ENCODE measurements at regions not wholly inside any gene's neighbourhood (a gene's known extent, or its start where the extent isn't known, plus 50 kb on each side); places are given as distances from the start of the nearest gene placed in this dataset.

GRCh38 chr14:81841346-81841745, 307.7 kb upstream of the SEL1L start:
- Histone ChIP-seq H3K27me3 (ENCODE audit: insufficient read depth, low read length) (no peaks in the 10 kb centered on the region), H3K4me1 (ENCODE audit: insufficient read depth, low read length, severe bottlenecking) (no peaks in the 10 kb centered on the region), H2AFZ (ENCODE audit: low read length) (no peak overlapping the region), H4K20me1 (ENCODE audit: insufficient read depth, low read length) (no peaks in the 10 kb centered on the region), H3K9me3 (ENCODE audit: low read length) (no peaks in the 10 kb centered on the region), H3K9ac (ENCODE audit: low read length) (no peak overlapping the region), H3K79me2 (ENCODE audit: insufficient read depth, low read length) (no peaks in the 10 kb centered on the region), H3K4me2 (ENCODE audit: low read length) (no peak overlapping the region), H3F3A (ENCODE audit: insufficient read depth, low read length) (no peaks in the 10 kb centered on the region), H3K4me3 (ENCODE audit: low read depth, low read length, poor library complexity, severe bottlenecking) (no peak overlapping the region), H3K27ac (ENCODE audit: low read depth, low read length, poor library complexity, severe bottlenecking) (no peak overlapping the region), H3K9me2 (ENCODE audit: low read depth, low read length) (no peaks in the 10 kb centered on the region), H3K36me3 (ENCODE audit: insufficient read depth, low read length) (no peaks in the 10 kb centered on the region)
- TF ChIP-seq EZH2 (IDR thresholded peaks at IDR 0.05; ENCODE audit: borderline replicate concordance, low read length), result no peak
- no peak for TF ChIP-seq CTCF (IDR thresholded peaks at IDR 0.05; ENCODE audit: low read length)

GRCh38 chr14:81849714-81850113, 316.1 kb upstream of the SEL1L start:
- H3K4me2 ChIP-seq (ENCODE audit: low read length), result no peak overlapping the region
- no peaks in the 10 kb centered on the region for H3K36me3 ChIP-seq (ENCODE audit: insufficient read depth, low read length)
- no peaks in the 10 kb centered on the region for H3K27me3 ChIP-seq (ENCODE audit: insufficient read depth, low read length)
- no peak overlapping the region for H3K27ac ChIP-seq (ENCODE audit: low read depth, low read length, poor library complexity, severe bottlenecking)
- no peak overlapping the region for H2AFZ ChIP-seq (ENCODE audit: low read length)
- no peaks in the 10 kb centered on the region for H4K20me1 ChIP-seq (ENCODE audit: insufficient read depth, low read length)
- no peaks in the 10 kb centered on the region for H3K79me2 ChIP-seq (ENCODE audit: insufficient read depth, low read length)
- no peak overlapping the region for H3K4me3 ChIP-seq (ENCODE audit: low read depth, low read length, poor library complexity, severe bottlenecking)
- TF ChIP-seq CTCF (IDR thresholded peaks at IDR 0.05; ENCODE audit: low read length) (no peak), EZH2 (IDR thresholded peaks at IDR 0.05; ENCODE audit: borderline replicate concordance, low read length) (no peak)
- H3K9me2 ChIP-seq (ENCODE audit: low read depth, low read length), result no peaks in the 10 kb centered on the region
- no peaks in the 10 kb centered on the region for H3K9me3 ChIP-seq (ENCODE audit: low read length)
- no peaks in the 10 kb centered on the region for H3K4me1 ChIP-seq (ENCODE audit: insufficient read depth, low read length, severe bottlenecking)
- no peaks in the 10 kb centered on the region for H3F3A ChIP-seq (ENCODE audit: insufficient read depth, low read length)
- no peak overlapping the region for H3K9ac ChIP-seq (ENCODE audit: low read length)

- Histone ChIP-seq H3K9me2 (ENCODE audit: low read depth, low read length) (no peaks in the 10 kb centered on the region), H3K4me1 (ENCODE audit: insufficient read depth, low read length, severe bottlenecking) (no peaks in the 10 kb centered on the region), H3K4me3 (ENCODE audit: low read depth, low read length, poor library complexity, severe bottlenecking) (no peak overlapping the region), H3K9me3 (ENCODE audit: low read length) (no peaks in the 10 kb centered on the region), H3K4me2 (ENCODE audit: low read length) (no peak overlapping the region), H3K27me3 (ENCODE audit: insufficient read depth, low read length) (no peaks in the 10 kb centered on the region), H3F3A (ENCODE audit: insufficient read depth, low read length) (no peaks in the 10 kb centered on the region), H3K27ac (ENCODE audit: low read depth, low read length, poor library complexity, severe bottlenecking) (no peak overlapping the region), H4K20me1 (ENCODE audit: insufficient read depth, low read length) (no peaks in the 10 kb centered on the region), H3K79me2 (ENCODE audit: insufficient read depth, low read length) (no peaks in the 10 kb centered on the region), H2AFZ (ENCODE audit: low read length) (no peak overlapping the region), H3K36me3 (ENCODE audit: insufficient read depth, low read length) (no peaks in the 10 kb centered on the region), H3K9ac (ENCODE audit: low read length) (no peak overlapping the region)
- no peak for TF ChIP-seq CTCF (IDR thresholded peaks at IDR 0.05; ENCODE audit: low read length)
These were observed 321.4 kb upstream of the SEL1L start for GRCh38 chr14:81855007-81855406.
